ENCODE measurements at regions not wholly inside any gene's neighbourhood (a gene's known extent, or its start where the extent isn't known, plus 50 kb on each side); places are given as distances from the start of the nearest gene placed in this dataset.

DNA sequence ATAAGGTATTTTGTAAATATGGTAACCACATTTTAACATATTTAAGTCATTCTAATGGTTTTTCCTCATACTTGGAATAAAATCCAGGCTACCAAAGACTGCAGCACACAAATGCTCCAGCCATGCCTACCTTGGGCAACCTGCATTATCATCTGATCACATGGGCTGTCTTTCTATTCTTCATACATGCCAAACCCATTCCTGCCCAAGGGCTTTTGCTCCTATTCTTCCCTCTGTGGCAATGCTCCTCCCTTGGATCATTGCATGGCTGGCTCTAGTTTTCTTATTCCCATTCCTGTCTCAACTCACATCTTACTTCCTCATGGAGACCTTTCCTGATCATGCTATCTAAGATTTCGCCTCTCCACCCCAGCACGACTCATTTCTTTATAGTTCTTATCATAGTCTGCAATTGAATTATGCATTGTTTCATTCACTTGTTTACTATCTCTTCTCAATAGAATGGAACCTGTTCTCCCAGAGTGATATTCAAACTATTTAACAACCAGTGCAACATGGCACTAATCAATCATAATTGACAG lies 54.9 kb upstream of the C5orf46 start:
- no peak overlapping the region for H3K27ac Mint-ChIP-seq
- DNase-seq (ENCODE audit: low spot score): no peak
- ChIA-PET POLR2A (no interaction called here), CTCF (no interaction called here)
- H3K27me3 Mint-ChIP-seq (ENCODE audit: low read depth): no peaks in the 10 kb centered on the region
- H3K4me3 Mint-ChIP-seq: no peak overlapping the region
- TF ChIP-seq, protein P1, sequence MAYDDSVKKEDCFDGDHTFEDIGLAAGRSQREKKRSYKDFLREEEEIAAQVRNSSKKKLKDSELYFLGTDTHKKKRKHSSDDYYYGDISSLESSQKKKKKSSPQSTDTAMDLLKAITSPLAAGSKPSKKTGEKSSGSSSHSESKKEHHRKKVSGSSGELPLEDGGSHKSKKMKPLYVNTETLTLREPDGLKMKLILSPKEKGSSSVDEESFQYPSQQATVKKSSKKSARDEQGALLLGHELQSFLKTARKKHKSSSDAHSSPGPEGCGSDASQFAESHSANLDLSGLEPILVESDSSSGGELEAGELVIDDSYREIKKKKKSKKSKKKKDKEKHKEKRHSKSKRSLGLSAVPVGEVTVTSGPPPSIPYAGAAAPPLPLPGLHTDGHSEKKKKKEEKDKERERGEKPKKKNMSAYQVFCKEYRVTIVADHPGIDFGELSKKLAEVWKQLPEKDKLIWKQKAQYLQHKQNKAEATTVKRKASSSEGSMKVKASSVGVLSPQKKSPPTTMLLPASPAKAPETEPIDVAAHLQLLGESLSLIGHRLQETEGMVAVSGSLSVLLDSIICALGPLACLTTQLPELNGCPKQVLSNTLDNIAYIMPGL (CRISPR knock-in tag; IDR thresholded peaks at IDR 0.05): no peak
- TF ChIP-seq NFE2L1 (CRISPR knock-in tag; IDR thresholded peaks at IDR 0.05) (no peak), NFATC4 (CRISPR knock-in tag; IDR thresholded peaks at IDR 0.05) (no peak), ZNF219 (CRISPR knock-in tag; IDR thresholded peaks at IDR 0.05; ENCODE audit: borderline replicate concordance) (no peak), RELA (CRISPR knock-in tag; IDR thresholded peaks at IDR 0.05; ENCODE audit: borderline replicate concordance) (no peak), ZBTB21 (CRISPR knock-in tag; IDR thresholded peaks at IDR 0.05; ENCODE audit: borderline replicate concordance) (no peak), CREM (CRISPR knock-in tag; IDR thresholded peaks at IDR 0.05) (no peak), ZNF263 (CRISPR knock-in tag; IDR thresholded peaks at IDR 0.05; ENCODE audit: low read depth) (no peak), EMX1 (CRISPR knock-in tag; IDR thresholded peaks at IDR 0.05) (no peak), ZNF232 (CRISPR knock-in tag; IDR thresholded peaks at IDR 0.05) (no peak), FOXP1 (CRISPR knock-in tag; IDR thresholded peaks at IDR 0.05; ENCODE audit: borderline replicate concordance) (no peak), JUN (CRISPR knock-in tag; IDR thresholded peaks at IDR 0.05) (no peak)
- TF ChIP-seq, protein P2, sequence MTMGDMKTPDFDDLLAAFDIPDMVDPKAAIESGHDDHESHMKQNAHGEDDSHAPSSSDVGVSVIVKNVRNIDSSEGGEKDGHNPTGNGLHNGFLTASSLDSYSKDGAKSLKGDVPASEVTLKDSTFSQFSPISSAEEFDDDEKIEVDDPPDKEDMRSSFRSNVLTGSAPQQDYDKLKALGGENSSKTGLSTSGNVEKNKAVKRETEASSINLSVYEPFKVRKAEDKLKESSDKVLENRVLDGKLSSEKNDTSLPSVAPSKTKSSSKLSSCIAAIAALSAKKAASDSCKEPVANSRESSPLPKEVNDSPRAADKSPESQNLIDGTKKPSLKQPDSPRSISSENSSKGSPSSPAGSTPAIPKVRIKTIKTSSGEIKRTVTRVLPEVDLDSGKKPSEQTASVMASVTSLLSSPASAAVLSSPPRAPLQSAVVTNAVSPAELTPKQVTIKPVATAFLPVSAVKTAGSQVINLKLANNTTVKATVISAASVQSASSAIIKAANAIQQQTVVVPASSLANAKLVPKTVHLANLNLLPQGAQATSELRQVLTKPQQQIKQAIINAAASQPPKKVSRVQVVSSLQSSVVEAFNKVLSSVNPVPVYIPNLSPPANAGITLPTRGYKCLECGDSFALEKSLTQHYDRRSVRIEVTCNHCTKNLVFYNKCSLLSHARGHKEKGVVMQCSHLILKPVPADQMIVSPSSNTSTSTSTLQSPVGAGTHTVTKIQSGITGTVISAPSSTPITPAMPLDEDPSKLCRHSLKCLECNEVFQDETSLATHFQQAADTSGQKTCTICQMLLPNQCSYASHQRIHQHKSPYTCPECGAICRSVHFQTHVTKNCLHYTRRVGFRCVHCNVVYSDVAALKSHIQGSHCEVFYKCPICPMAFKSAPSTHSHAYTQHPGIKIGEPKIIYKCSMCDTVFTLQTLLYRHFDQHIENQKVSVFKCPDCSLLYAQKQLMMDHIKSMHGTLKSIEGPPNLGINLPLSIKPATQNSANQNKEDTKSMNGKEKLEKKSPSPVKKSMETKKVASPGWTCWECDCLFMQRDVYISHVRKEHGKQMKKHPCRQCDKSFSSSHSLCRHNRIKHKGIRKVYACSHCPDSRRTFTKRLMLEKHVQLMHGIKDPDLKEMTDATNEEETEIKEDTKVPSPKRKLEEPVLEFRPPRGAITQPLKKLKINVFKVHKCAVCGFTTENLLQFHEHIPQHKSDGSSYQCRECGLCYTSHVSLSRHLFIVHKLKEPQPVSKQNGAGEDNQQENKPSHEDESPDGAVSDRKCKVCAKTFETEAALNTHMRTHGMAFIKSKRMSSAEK (CRISPR knock-in tag; IDR thresholded peaks at IDR 0.05; ENCODE audit: borderline replicate concordance): no peak
- H3K9me3 Mint-ChIP-seq: peaks cover 5% of the 10 kb centered on the region; the same call in 1 of the 2 replicates
- ATAC-seq: no peak
- peaks cover 28% of the 10 kb centered on the region for H3K36me3 Mint-ChIP-seq
- H3K4me1 Mint-ChIP-seq: peaks cover 4% of the 10 kb centered on the region; the same call in 1 of the 2 replicates

DNA sequence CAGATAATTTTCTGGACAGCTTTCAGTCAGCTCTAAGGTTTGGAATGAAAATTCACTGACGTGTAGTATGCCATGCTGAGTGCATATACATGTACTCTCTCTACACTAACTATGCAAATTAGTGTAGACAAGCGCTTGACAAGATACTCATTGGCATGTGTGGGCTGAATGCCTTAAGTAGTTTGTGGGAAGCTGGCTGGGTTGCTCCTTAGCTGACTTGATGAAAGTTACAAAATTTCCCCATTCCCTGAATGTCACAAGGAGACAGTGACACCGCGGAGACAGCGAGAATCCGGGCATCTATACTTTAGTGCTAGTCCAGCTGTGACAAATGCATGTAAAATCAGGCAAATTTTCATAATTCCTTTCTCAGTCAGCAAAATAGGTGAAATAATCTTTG lies 51.6 kb upstream of the C5orf46 start:
- CTCF ChIA-PET: interaction anchor here (0.9 to 1.4 kb wide), 2 partner anchors 8 to 9 kb away, joined by 3 read pairs; no protein-coding TSS in a partner anchor
- Mint-ChIP-seq H3K36me3 (peaks cover 10% of the 10 kb centered on the region), H3K4me3 (no peak overlapping the region), H3K27ac (no peak overlapping the region), H3K4me1 (peaks cover 7% of the 10 kb centered on the region), H3K9me3 (peaks cover 5% of the 10 kb centered on the region; the same call in 1 of the 2 replicates), H3K27me3 (ENCODE audit: low read depth) (no peaks in the 10 kb centered on the region)
- DNase-seq (ENCODE audit: low spot score): no peak
- no peak for ATAC-seq
- TF ChIP-seq, protein P3, sequence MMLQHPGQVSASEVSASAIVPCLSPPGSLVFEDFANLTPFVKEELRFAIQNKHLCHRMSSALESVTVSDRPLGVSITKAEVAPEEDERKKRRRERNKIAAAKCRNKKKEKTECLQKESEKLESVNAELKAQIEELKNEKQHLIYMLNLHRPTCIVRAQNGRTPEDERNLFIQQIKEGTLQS (CRISPR knock-in tag; conservative IDR thresholded peaks at IDR 0.05): no peak
- TF ChIP-seq, protein P4, sequence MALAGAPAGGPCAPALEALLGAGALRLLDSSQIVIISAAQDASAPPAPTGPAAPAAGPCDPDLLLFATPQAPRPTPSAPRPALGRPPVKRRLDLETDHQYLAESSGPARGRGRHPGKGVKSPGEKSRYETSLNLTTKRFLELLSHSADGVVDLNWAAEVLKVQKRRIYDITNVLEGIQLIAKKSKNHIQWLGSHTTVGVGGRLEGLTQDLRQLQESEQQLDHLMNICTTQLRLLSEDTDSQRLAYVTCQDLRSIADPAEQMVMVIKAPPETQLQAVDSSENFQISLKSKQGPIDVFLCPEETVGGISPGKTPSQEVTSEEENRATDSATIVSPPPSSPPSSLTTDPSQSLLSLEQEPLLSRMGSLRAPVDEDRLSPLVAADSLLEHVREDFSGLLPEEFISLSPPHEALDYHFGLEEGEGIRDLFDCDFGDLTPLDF (CRISPR knock-in tag; IDR thresholded peaks at IDR 0.05): no peak
- TF ChIP-seq GABPB1 (CRISPR knock-in tag; IDR thresholded peaks at IDR 0.05) (no peak), ATF1 (CRISPR knock-in tag; IDR thresholded peaks at IDR 0.05) (no peak), ZNF263 (CRISPR knock-in tag; IDR thresholded peaks at IDR 0.05; ENCODE audit: low read depth) (no peak), ZNF396 (CRISPR knock-in tag; IDR thresholded peaks at IDR 0.05; ENCODE audit: borderline replicate concordance) (no peak), ZNF671 (CRISPR knock-in tag; IDR thresholded peaks at IDR 0.05) (no peak), ZNF317 (CRISPR knock-in tag; IDR thresholded peaks at IDR 0.05; ENCODE audit: borderline replicate concordance, low read depth) (no peak), MXD4 (CRISPR knock-in tag; IDR thresholded peaks at IDR 0.05; ENCODE audit: borderline replicate concordance) (no peak), ESRRA (CRISPR knock-in tag; IDR thresholded peaks at IDR 0.05; ENCODE audit: borderline replicate concordance) (no peak), TP53 (CRISPR knock-in tag; IDR thresholded peaks at IDR 0.05) (no peak)
- POLR2A ChIA-PET: no interaction called here

Data from WTC11 (cell line).